HL-60 (cell line): ENCODE measurements at regions not wholly inside any gene's neighbourhood (a gene's known extent, or its start where the extent isn't known, plus 50 kb on each side); places are given as distances from the start of the nearest gene placed in this dataset.

ENCODE experiments used
- DNase-seq, 2 experiments: peaks; one replicate each; pipeline ENCODE4 v3.0.0-alpha.2; 2010 to 2020; ENCODE audit warnings: low read depth in 1 of 2, low spot score in 1 of 2
- H3K27ac ChIP-seq: fragments of 250-450 bp; sonication (Bioruptor Pico); replicated peaks from 2 replicates; pipeline ENCODE4 v1.5.1; 2020; ENCODE audit warnings: mild to moderate bottlenecking, moderate library complexity
- H3K27me3 ChIP-seq: fragments of 250-450 bp; sonication (Bioruptor Pico); 2 replicates; pipeline ENCODE4 v1.5.1; 2021; ENCODE audit warnings: mild to moderate bottlenecking, moderate library complexity; ENCODE audit not compliant: insufficient read depth, poor library complexity, severe bottlenecking
- H3K4me3 ChIP-seq: replicated peaks from 2 replicates; pipeline ENCODE4 v1.5.1; 2011; ENCODE audit warnings: mild to moderate bottlenecking, control low read depth, low read length; ENCODE audit not compliant: insufficient read depth
- GABPA ChIP-seq: IDR thresholded peaks from 2 replicates; pipeline ENCODE4 v1.6.1; 2012; ENCODE audit warnings: low read depth
- POLR2AphosphoS5 ChIP-seq: IDR thresholded peaks from 2 replicates; pipeline ENCODE4 v1.6.1; 2012; ENCODE audit warnings: low read depth
- REST ChIP-seq: IDR thresholded peaks from 2 replicates; pipeline ENCODE4 v1.6.1; 2012; ENCODE audit warnings: low read depth; ENCODE audit not compliant: insufficient replicate concordance
- SPI1 ChIP-seq: IDR thresholded peaks from 2 replicates; pipeline ENCODE4 v1.6.1; 2012; ENCODE audit warnings: low read depth, mild to moderate bottlenecking, borderline replicate concordance
- TF ChIP-seq, protein P1 (sequence below): IDR thresholded peaks from one replicate; pipeline ENCODE4 v1.5.1; 2011; ENCODE audit warnings: low read length, control low read depth, inconsistent platforms; ENCODE audit not compliant: insufficient read depth

GRCh38 chr3:139100821-139101220, 56.1 kb upstream of the PRR23C start:
- TF ChIP-seq REST = no peak
- TF ChIP-seq, protein P1, sequence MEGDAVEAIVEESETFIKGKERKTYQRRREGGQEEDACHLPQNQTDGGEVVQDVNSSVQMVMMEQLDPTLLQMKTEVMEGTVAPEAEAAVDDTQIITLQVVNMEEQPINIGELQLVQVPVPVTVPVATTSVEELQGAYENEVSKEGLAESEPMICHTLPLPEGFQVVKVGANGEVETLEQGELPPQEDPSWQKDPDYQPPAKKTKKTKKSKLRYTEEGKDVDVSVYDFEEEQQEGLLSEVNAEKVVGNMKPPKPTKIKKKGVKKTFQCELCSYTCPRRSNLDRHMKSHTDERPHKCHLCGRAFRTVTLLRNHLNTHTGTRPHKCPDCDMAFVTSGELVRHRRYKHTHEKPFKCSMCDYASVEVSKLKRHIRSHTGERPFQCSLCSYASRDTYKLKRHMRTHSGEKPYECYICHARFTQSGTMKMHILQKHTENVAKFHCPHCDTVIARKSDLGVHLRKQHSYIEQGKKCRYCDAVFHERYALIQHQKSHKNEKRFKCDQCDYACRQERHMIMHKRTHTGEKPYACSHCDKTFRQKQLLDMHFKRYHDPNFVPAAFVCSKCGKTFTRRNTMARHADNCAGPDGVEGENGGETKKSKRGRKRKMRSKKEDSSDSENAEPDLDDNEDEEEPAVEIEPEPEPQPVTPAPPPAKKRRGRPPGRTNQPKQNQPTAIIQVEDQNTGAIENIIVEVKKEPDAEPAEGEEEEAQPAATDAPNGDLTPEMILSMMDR = no peak
- no peak for TF ChIP-seq SPI1
- no peak for TF ChIP-seq GABPA
- no peak for TF ChIP-seq POLR2AphosphoS5
- Histone ChIP-seq H3K27me3 (peaks cover 2% of the 10 kb centered on the region), H3K4me3 (no peak overlapping the region), H3K27ac (no peak overlapping the region)
- DNase-seq = no peak

GRCh38 chr3:139101396-139101795, 56.7 kb upstream of the PRR23C start:
- TF ChIP-seq REST (no peak), GABPA (no peak)
- DNase-seq = no peak
- Histone ChIP-seq H3K27me3 (peaks cover 2% of the 10 kb centered on the region), H3K27ac (no peak overlapping the region), H3K4me3 (no peak overlapping the region)

DNA sequence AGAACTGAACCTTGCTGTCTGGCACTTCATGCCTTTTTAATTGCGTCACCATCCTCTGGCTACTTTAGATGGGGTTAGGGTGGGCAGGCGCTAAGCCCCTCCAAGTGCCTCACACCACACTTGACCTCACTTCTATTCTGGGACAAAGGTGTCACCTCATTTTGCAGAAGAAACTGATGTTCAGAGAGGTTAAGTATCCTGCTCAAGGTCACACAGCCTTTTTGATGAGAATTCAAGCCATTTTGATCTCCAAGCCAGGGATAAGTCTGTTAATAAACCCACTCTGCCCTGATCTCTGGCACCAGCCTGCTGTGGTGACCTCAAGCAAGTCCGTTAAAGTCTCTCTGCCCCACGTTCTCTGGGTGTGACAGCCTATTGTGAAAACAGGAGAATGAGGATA, 58.8 kb upstream of the PRR23C start:
- Histone ChIP-seq H3K27me3 (peaks cover 2% of the 10 kb centered on the region), H3K27ac (no peak overlapping the region), H3K4me3 (no peak overlapping the region)
- no peak for TF ChIP-seq REST
- no peak for DNase-seq

DNA sequence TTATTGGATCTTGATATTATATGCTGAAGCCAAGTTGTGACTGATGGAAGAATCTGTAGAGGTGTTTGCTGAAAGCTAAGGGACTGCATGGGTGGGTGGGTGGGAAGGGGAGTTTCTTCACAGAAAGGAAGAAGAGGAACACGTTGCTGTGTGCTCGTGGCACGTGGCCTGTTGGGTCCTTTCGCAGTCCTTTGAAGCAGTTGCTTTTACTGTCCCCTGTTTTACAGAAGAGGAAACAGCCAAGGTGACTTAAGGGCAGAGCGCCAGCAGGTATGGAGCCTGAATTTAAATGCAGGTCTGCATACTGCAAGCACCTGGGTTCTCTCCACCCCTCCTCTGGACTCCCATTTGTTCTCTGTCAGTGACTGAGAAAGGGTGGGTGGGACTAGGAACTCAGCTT, 59.4 kb upstream of the PRR23C start:
- no peak for DNase-seq
- Histone ChIP-seq H3K27me3 (no peaks in the 10 kb centered on the region), H3K27ac (no peak overlapping the region), H3K4me3 (no peak overlapping the region)
- TF ChIP-seq SPI1 = no peak
- no peak for TF ChIP-seq REST
- no peak for TF ChIP-seq POLR2AphosphoS5
- no peak for TF ChIP-seq GABPA
- TF ChIP-seq, protein P1 = no peak
